NCI-H82 treated with DMSO at 0.1 percent for 48 hours (cell line): ENCODE measurements at regions not wholly inside any gene's neighbourhood (a gene's known extent, or its start where the extent isn't known, plus 50 kb on each side); places are given as distances from the start of the nearest gene placed in this dataset.
"Not testable (repeated sequence)": the region's sequence is repeated elsewhere in the genome, so short reads cannot be mapped to it uniquely, and the experiment has no call there.

Experiments
- DNase-seq: peaks from one replicate; lab custom pipeline; 2025; ENCODE audit not compliant: unreplicated experiment; lab: John Stamatoyannopoulos, UW

DNA sequence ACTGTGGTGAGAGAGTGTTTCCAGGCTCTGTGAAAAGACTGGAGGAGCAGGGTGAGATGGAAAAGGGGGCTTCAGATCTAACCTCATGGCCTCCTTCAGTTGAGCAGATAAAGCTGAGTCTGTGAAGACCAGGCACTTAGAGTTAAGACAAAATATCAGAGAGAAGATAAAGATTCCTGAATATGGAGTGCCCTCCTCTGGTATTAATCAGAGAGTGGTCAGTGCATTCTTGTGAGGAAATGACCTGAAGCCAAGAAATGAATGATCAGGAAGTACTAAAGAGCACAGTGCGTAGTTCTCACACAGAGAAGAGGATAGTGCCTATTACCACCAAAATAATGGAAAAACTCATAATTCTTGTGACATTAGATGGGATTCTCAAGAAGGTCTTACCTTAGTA is 1417.0 kb upstream of the ACO1 start:
- DNase-seq = no peak

DNA sequence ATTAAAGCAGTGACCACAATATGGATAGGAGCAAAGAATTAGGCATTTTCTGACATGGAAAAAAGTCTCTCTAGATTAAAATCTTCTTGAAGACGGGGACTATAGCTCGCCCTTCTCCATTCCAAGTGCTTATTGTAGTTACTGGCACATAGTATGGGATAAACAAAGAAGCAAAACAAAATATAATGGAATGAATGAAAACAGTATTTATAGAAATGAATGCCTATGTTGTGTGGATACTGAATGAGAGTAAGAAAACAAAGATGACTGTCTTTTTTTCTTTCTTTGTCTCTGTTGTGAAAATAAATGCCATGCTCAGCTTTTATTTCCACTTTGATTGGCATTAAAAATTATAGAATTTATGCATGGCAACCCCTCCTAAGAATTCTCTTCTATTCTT is 1414.3 kb upstream of the ACO1 start:
- DNase-seq = no peak

GRCh38 chr9:30970812-30971211 is 1413.6 kb upstream of the ACO1 start:
- no peak for DNase-seq

DNA sequence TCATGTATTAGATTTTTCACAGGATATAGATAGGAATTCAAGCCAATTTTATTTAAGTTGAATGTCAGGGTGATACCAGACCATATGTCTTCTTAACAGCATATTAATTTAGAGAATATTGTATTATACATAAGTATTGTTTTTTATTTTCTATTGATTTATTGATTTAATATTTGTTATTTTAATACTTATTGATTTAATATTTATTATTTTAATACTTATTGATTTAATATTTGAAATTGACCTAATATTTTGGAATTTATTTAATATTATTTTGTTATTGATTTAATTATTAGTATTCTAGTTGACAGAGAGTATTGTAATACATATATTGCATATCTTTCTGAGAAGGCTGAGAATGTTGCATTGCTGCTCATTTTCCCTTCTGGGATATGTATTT is 1411.8 kb upstream of the ACO1 start:
- no peak for DNase-seq

DNA sequence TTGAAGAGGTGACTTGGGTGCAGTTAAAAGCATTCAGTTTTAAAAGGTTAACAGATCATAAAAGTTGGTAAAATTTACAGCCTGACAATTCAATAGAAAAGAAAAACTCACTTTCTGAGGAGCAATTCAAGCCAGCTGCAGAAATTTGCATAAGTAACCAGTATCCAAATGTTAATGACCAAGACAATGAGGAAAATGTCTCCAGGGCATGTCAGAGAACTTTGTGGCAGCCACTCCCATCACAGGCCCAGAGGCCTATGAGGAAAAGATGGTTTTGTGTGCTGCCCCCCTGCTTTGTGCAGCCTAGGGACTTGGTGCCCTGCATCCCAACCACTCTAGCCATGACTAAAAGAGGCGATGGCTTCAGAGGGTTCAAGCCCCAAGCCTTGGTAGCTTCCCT is 1406.5 kb upstream of the ACO1 start:
- no peak for DNase-seq

DNA sequence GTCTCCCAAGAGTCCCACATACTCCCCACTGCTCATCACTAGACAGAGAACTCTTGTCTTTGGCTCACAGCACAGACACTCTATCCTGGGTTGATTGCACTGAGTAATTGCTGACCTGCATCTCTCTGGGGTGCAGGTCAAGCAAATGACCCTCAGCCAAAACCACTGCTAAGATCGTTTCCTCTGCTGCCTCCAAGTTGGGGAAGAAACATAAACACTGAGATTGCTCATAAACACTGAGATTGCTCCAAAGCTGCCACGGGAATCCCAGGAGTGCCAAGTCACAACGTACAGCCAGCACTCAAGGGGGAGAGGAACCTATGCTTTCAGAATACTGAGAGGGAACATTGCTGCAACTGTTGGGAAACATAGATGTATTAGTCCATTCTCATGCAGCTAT is 1402.1 kb upstream of the ACO1 start:
- no peak for DNase-seq

GRCh38 chr9:30995956-30996738 is 1388.3 kb upstream of the ACO1 start:
- DNase-seq = no peak

DNA sequence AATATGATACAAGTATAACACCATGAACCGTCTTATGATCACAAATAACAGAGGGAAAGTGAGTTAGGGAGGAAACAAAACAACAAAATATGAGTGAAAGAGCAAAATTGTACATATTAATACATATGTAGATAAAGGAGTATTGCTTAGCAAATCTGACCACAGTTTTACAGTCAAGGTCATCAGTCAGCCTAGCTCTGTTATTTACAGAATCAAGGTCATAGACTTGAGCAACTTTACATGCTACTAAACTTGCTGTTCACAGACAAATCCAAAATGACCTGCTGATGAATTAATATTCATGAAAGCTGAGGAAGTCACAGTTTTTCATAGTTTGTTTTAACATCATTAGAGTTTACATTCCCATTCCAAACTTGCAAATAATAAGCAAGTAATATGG is 1387.7 kb upstream of the ACO1 start:
- no peak for DNase-seq

- DNase-seq = no peak
Measured at GRCh38 chr9:30997291-30997690, 1387.2 kb upstream of the ACO1 start.

GRCh38 chr9:31005086-31005665 is 1379.3 kb upstream of the ACO1 start:
- DNase-seq = no peak

DNA sequence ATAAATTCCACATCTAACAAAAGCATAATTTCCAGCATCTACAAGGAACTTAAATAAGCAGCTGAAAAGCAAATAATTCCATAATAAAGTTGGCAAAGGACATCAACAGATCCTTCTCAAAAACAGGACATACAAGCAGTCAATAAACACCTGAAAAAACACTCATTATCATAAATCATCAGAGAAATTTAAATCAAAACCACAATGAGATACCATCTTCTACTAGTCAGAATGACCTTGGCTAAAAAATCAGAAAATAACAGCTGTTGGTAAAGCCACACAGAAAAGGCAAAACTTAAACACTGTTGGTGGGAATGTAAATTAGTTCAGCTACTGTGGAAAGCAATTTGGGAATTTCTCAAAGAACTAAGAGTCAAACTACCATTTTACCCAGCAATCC is 1371.1 kb upstream of the ACO1 start:
- DNase-seq = no peak

GRCh38 chr9:31023847-31024246 is 1360.6 kb upstream of the ACO1 start:
- no peak for DNase-seq

DNA sequence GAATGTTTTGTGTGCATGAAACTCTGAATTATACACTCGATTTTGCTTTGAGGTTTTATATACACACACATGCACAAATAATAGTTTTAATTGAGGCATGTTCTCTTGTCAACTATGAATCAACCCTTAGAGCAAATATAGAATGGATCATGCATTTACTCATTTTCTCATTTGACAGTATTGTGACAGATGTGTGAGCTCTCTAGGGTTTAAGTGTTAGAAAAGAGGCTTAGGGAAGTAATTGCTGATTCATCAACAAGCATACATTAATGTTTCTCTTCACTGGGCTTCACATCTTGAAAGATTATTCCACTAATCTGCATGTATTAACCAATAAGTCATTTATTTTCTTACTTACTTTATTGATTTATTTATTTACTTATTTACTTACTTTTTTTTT is 1356.8 kb upstream of the ACO1 start:
- peak; percentile 42 for DNase-seq

GRCh38 chr9:31028137-31028536 is 1356.3 kb upstream of the ACO1 start:
- DNase-seq = no peak

DNA sequence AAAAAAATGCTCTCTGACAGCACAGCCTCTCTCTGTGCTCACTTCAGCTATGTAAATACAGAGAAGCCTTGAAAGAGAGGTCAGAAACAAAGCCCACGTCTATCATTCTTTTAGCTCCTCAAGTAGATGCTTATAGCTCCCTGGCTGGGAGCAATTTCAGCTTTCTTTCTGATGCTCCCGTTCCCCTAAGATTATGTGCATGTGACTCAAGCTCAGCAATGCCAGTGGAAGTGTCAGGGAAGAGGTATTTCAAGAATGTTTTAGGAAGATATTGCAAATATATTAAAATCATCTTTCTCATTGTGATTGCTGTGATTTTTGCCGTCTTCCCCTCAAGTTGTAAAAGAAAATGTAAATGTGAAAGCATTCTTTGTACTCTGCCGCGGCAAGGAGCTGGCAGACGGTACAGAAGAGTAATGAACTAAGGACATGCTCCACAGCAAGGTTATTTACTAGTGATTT is 1353.7 kb upstream of the ACO1 start:
- no peak for DNase-seq

DNA sequence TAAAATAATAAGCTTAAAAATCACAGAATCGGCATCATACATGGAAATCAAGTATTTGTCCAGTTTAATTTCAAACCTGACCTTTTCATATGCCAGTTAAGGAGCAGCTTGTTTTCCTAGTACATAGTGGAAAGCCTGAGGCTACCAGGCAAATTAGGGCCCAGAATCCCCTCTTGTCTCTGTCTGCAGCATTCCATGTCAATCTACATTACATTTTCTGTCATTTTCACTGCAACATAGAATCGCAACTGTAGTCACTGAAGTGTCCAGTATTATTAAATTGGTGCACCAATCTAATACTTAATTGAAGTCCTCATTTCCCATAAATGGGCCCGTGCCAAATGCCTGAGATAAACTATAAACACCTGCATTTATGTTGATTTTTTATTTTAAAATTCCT is 1352.2 kb upstream of the ACO1 start:
- DNase-seq = no peak

GRCh38 chr9:31034311-31034710 is 1350.1 kb upstream of the ACO1 start:
- no peak for DNase-seq

DNA sequence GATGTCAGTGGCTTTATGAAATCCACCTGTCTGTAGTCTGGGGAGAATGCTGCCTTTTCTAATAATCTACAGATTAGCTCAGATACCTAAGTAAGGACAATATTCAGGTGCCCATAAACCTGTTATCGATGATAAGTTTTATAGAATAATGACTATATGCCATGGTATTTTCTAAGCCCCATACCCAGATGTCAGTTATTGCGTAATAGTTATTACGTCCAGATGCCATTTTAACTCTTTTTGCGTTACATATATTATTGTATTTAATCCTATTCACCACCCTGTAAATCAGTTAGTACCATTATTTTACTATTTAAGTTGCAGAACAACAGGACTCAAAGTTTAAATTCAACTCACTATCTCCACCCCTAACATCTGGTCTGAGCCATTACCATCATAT is 1343.9 kb upstream of the ACO1 start:
- DNase-seq = no peak

GRCh38 chr9:31045810-31046209 is 1338.6 kb upstream of the ACO1 start:
- no peak for DNase-seq

DNA sequence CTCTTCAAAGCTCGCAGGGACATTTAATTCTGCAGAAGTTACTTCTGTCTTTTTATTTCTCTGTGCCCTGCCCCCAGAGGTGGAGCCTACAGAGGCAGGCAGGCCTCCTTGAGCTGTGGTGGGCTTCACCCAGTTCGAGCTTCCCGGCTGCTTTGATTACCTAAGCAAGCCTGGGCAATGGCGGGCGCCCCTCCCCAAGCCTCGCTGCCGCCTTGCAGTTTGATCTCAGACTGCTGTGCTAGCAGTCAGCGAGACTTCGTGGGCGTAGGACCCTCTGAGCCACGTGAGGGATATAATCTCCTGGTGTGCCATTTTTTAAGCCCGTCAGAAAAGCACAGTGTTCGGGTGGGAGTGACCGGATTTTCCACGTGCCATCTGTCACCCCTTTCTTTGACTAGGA is 1322.9 kb upstream of the ACO1 start:
- DNase-seq = not testable (repeated sequence)

DNA sequence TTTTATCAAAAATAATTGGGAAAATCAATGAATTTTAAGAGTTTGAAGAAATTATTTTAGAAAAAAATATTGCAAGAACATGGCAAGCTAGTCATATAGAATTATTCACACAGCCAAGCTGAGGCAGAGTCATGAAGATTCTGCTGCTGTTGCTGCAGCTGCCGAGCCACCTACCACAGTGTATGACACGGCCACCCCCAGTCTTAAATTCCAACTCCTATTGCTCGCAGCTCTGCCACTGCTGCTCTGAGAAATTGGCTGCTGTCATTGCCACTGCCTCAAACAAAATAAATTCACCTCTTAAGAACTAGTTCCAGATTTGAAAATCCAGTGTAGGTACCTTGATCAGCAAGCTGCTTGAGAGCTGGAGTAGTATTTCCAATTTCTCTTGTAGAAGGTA is 1318.8 kb upstream of the ACO1 start:
- no peak for DNase-seq

DNA sequence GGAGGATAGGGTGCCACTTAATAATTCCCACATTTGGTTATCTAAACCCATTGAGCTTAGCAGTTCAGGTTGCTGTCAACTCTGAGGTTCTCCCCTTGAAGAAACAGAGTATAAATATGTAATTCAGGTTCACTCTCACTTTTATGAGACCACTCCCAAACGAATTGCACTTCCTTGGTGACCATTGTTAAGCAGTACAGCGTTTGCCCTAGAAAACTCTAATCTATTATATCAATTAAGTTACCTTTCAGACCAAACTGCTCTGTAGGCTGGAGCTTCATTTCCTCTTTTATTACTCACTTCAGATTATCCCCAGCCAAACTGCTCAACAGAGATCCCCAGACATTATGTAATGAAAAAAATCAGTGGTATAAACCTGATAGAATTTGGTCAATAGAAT is 1317.0 kb upstream of the ACO1 start:
- no peak for DNase-seq
